Natural killer cell treated with Interleukin-12 subunit alpha and Interleukin-12 subunit beta and Interleukin-15 and Interleukin-18, amount 100 ng/mL, for 72 hours (primary cell): ENCODE measurements at regions not wholly inside any gene's neighbourhood (a gene's known extent, or its start where the extent isn't known, plus 50 kb on each side); places are given as distances from the start of the nearest gene placed in this dataset.

Experiments used
- ATAC-seq, 2 donors: fragments of 150-1000 bp; cut with Tn5 transposase in 1 of 2; sonication (Bioruptor Pico), chemical (Tn5 transposase) in 1 of 2; 2 replicates each; pipeline ENCODE4 v1.10.0; 2021
- DNase-seq: peaks from one replicate; pipeline ENCODE4 v3.0.0; 2022; ENCODE audit warnings: low spot score
- H3K27ac Mint-ChIP-seq, 2 donors: 1 replicate in 1 of 2; 2 replicates in 1 of 2; pipeline ENCODE4 v1.8.0; 2022; ENCODE audit warnings: mixed read lengths in 2 of 2, mild to moderate bottlenecking in 1 of 2, moderate library complexity in 1 of 2
- H3K27me3 Mint-ChIP-seq, 2 donors: 1 replicate in 1 of 2; 2 replicates in 1 of 2; pipeline ENCODE4 v1.8.0; 2022; ENCODE audit warnings: mixed read lengths in 2 of 2
- H3K36me3 Mint-ChIP-seq: one replicate; pipeline ENCODE4 v1.8.0; 2022; ENCODE audit warnings: mixed read lengths
- H3K4me1 Mint-ChIP-seq, 2 donors: 1 replicate in 1 of 2; 2 replicates in 1 of 2; pipeline ENCODE4 v1.8.0; 2022; ENCODE audit warnings: low read depth in 2 of 2, mixed read lengths in 2 of 2, mild to moderate bottlenecking in 1 of 2
- H3K4me3 Mint-ChIP-seq: one replicate; pipeline ENCODE4 v1.8.0; 2022; ENCODE audit warnings: mixed read lengths
- H3K9me3 Mint-ChIP-seq: 2 replicates; pipeline ENCODE4 v1.8.0; 2022; ENCODE audit warnings: mixed read lengths

DNA sequence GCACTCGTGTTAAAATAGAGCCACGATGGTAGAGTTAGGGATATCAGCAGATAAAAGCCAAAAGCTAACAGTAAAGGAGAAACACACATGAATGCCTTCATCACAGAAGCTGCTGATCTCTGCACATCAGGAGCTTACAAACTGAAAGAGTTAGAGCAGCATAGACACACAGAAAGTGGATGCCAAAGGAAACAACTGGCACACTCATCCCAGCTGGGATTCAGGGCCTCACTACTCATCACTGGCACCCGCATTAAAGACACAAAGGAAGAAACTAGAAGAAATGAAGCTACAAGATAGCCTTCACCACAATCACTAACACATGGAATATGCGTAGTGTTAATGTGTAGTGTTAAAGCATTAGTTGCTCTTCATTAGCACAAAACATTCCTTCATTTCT, 156.4 kb upstream of the TBL1X start:
- no peak overlapping the region for H3K4me3 Mint-ChIP-seq
- no peak overlapping the region for H3K27ac Mint-ChIP-seq
- H3K4me1 Mint-ChIP-seq: peaks cover 4 to 7% of the 10 kb centered on the region in 2 donors
- ATAC-seq: no peak
- peaks cover 0 to 2% of the 10 kb centered on the region in 2 donors for H3K27me3 Mint-ChIP-seq
- H3K9me3 Mint-ChIP-seq: no peaks in the 10 kb centered on the region
- no peaks in the 10 kb centered on the region for H3K36me3 Mint-ChIP-seq
- DNase-seq: no peak

- DNase-seq (no peak), ATAC-seq (no peak)
- no peaks in the 10 kb centered on the region for H3K9me3 Mint-ChIP-seq
- no peak overlapping the region for H3K4me3 Mint-ChIP-seq
- H3K27ac Mint-ChIP-seq: no peak overlapping the region
- H3K36me3 Mint-ChIP-seq: no peaks in the 10 kb centered on the region
- H3K4me1 Mint-ChIP-seq: peaks cover 6 to 10% of the 10 kb centered on the region in 2 donors
- no peaks in the 10 kb centered on the region for H3K27me3 Mint-ChIP-seq
These were observed 154.2 kb upstream of the TBL1X start for GRCh38 chrX:9310616-9311015.

DNA sequence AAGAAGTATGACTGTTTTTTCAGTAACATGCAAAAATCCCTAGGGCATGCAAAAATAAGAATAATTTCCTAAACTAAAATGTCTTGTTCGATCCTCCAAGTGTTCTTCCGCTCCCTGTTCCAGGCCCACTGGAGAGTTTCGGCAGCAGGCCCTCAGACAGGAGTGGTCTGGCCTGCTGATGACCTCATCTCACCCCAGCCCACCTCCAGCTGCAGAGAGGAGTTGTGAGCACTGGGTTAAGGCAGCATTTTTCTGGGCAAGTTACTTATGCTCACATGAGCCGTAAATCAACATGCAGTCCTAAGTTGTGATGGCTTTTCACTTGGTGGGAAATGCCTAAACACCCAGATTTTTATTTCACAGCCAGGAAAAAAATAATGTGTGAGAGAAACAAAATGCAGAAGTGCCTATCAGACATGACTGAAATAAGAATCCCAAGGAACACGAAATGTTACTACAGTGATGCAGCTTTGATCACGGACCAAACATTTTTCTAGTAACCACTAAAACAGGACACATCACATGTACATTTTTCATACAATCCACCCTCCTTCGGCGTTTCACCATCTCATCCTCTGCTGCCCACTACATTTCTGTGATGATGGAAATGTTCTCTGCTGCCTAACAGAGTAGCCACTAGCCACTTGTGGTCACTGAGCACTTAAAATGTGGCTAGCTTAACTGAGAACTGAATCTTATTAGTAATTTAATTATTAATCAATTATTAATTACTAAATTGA, 153.3 kb upstream of the TBL1X start:
- no peak for ATAC-seq
- DNase-seq: no peak
- H3K27ac Mint-ChIP-seq: peak overlapping the region in 1 of 2 donors; percentile 28
- H3K27me3 Mint-ChIP-seq: no peaks in the 10 kb centered on the region
- H3K9me3 Mint-ChIP-seq: no peaks in the 10 kb centered on the region
- no peak overlapping the region for H3K4me3 Mint-ChIP-seq
- H3K36me3 Mint-ChIP-seq: no peaks in the 10 kb centered on the region
- H3K4me1 Mint-ChIP-seq: peaks cover 6 to 11% of the 10 kb centered on the region in 2 donors

DNA sequence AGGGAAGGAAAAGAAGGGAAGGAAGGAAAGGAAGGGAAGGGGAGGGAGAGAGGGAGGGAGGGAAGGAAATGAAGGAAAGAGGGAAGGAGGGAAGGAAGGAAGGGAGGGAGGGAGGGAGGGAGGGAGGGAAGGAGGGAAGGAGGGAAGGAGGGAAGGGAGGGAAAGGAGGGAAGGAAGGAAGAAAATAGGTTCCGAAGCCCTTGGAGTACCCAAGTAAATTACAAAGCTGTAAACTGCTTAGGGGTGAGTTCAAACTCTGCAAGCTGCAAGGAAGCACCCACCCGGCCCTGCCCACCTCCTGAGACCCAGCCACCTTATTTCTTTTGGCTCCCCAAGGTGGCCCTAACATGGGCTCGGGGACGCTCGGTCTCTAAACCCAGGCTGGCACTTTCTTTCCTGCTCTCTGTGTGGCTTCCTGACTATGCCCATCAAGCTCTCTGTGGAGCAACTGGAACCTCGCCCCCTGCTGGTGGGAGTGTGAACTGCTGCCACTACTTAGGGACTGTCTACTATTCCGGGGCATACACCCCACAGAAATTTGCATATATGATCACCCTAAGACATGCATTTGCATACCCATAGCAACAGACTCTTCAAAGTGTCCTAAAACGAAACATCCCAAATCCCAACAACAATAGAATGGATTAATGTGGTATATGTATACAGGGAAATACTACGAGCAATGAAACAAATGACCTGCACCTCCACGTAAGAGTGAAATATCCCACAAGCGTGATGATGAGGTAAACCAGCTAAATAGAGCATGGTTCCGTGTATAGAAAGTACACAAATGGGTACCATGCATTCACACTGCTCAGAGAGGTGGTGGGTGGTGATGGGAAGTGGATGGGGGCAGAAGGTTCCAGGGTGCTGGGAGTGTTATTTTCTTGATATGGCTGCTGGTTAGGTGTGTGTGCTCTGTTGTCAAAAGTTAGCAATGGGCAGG, 151.7 kb upstream of the TBL1X start:
- H3K4me1 Mint-ChIP-seq: peaks cover 16 to 20% of the 10 kb centered on the region in 2 donors
- DNase-seq: peak; percentile 71
- ATAC-seq: peak; percentile 78 to 83
- peak overlapping the region; percentile 27 for H3K4me3 Mint-ChIP-seq
- H3K27ac Mint-ChIP-seq: peak overlapping the region; percentile 58 to 64
- no peaks in the 10 kb centered on the region for H3K27me3 Mint-ChIP-seq
- H3K9me3 Mint-ChIP-seq: no peaks in the 10 kb centered on the region
- H3K36me3 Mint-ChIP-seq: no peaks in the 10 kb centered on the region

DNA sequence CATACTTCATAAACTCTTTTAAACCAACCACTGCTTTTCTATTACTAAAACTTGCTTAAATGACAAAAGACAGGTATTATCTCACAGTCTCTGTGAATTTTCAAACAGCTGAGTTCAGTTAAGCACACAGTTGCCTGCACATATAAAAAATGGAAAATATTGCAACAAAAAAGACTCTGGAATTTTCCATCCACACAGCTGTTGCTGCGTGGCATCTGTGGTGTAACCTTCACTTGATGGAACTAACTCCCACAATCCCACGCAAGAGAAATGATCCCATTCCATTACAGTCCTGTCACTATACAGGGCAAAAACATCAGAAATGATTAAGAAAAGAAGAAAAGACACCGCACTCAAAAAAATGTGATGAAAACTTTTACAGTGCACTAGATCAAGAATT, 149.8 kb upstream of the TBL1X start:
- H3K36me3 Mint-ChIP-seq: no peaks in the 10 kb centered on the region
- no peaks in the 10 kb centered on the region for H3K9me3 Mint-ChIP-seq
- no peak overlapping the region for H3K27ac Mint-ChIP-seq
- H3K4me1 Mint-ChIP-seq: peaks cover 29 to 32% of the 10 kb centered on the region in 2 donors
- no peak for ATAC-seq
- DNase-seq: no peak
- H3K4me3 Mint-ChIP-seq: no peak overlapping the region
- no peaks in the 10 kb centered on the region for H3K27me3 Mint-ChIP-seq

GRCh38 chrX:9316096-9316495, 148.8 kb upstream of the TBL1X start:
- peak overlapping the region in 1 of 2 donors; percentile 56 for H3K27ac Mint-ChIP-seq
- ATAC-seq (no peak), DNase-seq (no peak)
- no peak overlapping the region for H3K4me3 Mint-ChIP-seq
- H3K9me3 Mint-ChIP-seq: no peaks in the 10 kb centered on the region
- peaks cover 30 to 34% of the 10 kb centered on the region in 2 donors for H3K4me1 Mint-ChIP-seq
- H3K36me3 Mint-ChIP-seq: no peaks in the 10 kb centered on the region
- no peaks in the 10 kb centered on the region for H3K27me3 Mint-ChIP-seq

DNA sequence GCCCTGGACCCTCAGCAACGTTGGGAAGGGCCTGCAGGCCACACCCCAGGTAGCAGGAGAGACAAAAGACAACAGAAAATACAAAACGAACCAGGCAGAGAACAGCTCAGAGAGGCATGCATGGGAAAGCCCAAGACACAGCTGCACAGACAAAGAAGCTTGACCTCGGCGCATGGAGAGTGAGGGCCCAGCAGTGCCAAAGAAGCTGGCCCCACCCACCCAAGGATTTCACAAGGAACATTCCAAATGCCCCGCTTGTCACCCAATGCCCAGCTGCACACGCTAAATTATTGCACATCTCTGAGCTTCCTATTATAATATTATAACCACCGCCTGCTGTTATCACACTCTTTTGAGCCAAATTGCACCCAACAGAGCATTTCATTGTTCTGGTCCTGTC, 147.7 kb upstream of the TBL1X start:
- H3K4me1 Mint-ChIP-seq: peaks cover 30 to 34% of the 10 kb centered on the region in 2 donors
- H3K27me3 Mint-ChIP-seq: no peaks in the 10 kb centered on the region
- DNase-seq (no peak), ATAC-seq (no peak)
- no peaks in the 10 kb centered on the region for H3K36me3 Mint-ChIP-seq
- H3K4me3 Mint-ChIP-seq: no peak overlapping the region
- H3K27ac Mint-ChIP-seq: peak overlapping the region in 1 of 2 donors; percentile 56
- H3K9me3 Mint-ChIP-seq: no peaks in the 10 kb centered on the region

DNA sequence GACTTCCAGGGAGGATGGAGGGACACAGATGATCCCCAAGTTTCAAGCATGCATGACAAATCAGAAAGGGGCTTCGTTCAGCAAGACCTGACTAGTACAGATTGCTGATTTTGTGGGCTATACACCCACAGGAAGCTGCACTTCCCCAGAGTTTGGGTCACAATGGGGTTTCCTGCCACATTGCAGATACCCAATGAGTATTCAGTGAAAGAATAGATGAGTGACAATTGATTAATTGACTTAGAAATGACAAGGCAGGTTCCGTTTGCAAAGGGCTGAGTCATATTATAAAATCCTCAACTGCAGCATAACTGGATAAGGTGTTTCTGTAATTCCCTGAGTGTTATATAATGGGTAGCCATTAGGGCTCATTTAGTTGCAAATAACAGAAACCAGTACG, 146.6 kb upstream of the TBL1X start:
- Mint-ChIP-seq H3K27me3 (no peaks in the 10 kb centered on the region), H3K9me3 (no peaks in the 10 kb centered on the region), H3K4me3 (peak overlapping the region; percentile 20), H3K36me3 (no peaks in the 10 kb centered on the region), H3K4me1 (peaks cover 29% of the 10 kb centered on the region in 2 donors), H3K27ac (peak overlapping the region; percentile 28 to 53)
- DNase-seq (peak; percentile 64), ATAC-seq (peak; percentile 87 to 93)

DNA sequence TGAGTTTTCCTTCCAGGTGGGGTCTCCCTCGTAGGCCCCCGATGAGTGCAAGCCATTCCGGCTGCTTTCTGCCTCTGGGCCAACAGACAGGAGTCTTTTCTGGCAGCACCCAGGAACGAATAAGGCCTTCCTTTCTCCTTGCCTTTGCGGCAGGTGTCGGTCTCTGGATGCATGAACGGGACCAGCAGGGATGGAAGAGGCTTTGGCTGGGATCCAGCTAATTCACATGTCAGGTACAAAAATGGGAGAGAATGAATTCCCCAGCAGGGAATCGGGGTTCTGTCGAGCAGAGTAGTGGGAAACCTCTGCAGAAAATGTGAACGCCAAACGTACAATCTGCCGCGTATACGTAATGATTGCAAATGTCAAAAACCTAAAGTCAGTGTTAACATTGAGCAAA, 146.1 kb upstream of the TBL1X start:
- H3K27ac Mint-ChIP-seq: peak overlapping the region; percentile 28 to 53
- H3K36me3 Mint-ChIP-seq: no peaks in the 10 kb centered on the region
- no peaks in the 10 kb centered on the region for H3K9me3 Mint-ChIP-seq
- H3K4me1 Mint-ChIP-seq: peaks cover 23 to 25% of the 10 kb centered on the region in 2 donors
- DNase-seq: no peak
- H3K4me3 Mint-ChIP-seq: no peak overlapping the region
- no peak for ATAC-seq
- no peaks in the 10 kb centered on the region for H3K27me3 Mint-ChIP-seq

GRCh38 chrX:9320940-9321339, 143.9 kb upstream of the TBL1X start:
- Mint-ChIP-seq H3K27ac (no peak overlapping the region), H3K4me3 (no peak overlapping the region), H3K9me3 (no peaks in the 10 kb centered on the region), H3K27me3 (no peaks in the 10 kb centered on the region), H3K36me3 (no peaks in the 10 kb centered on the region), H3K4me1 (peaks cover 23 to 25% of the 10 kb centered on the region in 2 donors)
- no peak for DNase-seq
- no peak for ATAC-seq

- Mint-ChIP-seq H3K27me3 (peaks cover 0 to 3% of the 10 kb centered on the region in 2 donors), H3K9me3 (peaks cover 3% of the 10 kb centered on the region), H3K4me3 (no peak overlapping the region), H3K27ac (no peak overlapping the region), H3K4me1 (peaks cover 13 to 16% of the 10 kb centered on the region in 2 donors), H3K36me3 (no peaks in the 10 kb centered on the region)
- ATAC-seq: no peak
- DNase-seq: no peak
These were observed 140.2 kb upstream of the TBL1X start for GRCh38 chrX:9324676-9325075.

GRCh38 chrX:9326369-9326768, 138.5 kb upstream of the TBL1X start:
- no peaks in the 10 kb centered on the region for H3K36me3 Mint-ChIP-seq
- DNase-seq (no peak), ATAC-seq (no peak)
- no peak overlapping the region for H3K27ac Mint-ChIP-seq
- no peak overlapping the region for H3K4me3 Mint-ChIP-seq
- H3K4me1 Mint-ChIP-seq: peaks cover 7 to 10% of the 10 kb centered on the region in 2 donors
- H3K9me3 Mint-ChIP-seq: peaks cover 3% of the 10 kb centered on the region
- peaks cover 0 to 3% of the 10 kb centered on the region in 2 donors for H3K27me3 Mint-ChIP-seq

GRCh38 chrX:9327086-9327746, 137.6 kb upstream of the TBL1X start:
- ATAC-seq: no peak
- Mint-ChIP-seq H3K27me3 (peaks cover 0 to 3% of the 10 kb centered on the region in 2 donors), H3K9me3 (peaks cover 3% of the 10 kb centered on the region), H3K36me3 (no peaks in the 10 kb centered on the region), H3K4me3 (no peak overlapping the region), H3K4me1 (peaks cover 7 to 10% of the 10 kb centered on the region in 2 donors), H3K27ac (no peak overlapping the region)
- DNase-seq: no peak
